Mesendoderm (in vitro differentiated cells): ENCODE measurements at regions not wholly inside any gene's neighbourhood (a gene's known extent, or its start where the extent isn't known, plus 50 kb on each side); places are given as distances from the start of the nearest gene placed in this dataset.

Experiments
- DNase-seq: peaks from one replicate; pipeline ENCODE4 v3.0.0; 2013
- H2AK5ac ChIP-seq: 2 replicates; pipeline ENCODE4 v1.6.1; 2013; ENCODE audit warnings: low read length, inconsistent platforms
- H2BK120ac ChIP-seq: 2 replicates; pipeline ENCODE4 v1.6.1; 2013; ENCODE audit warnings: low read depth, mild to moderate bottlenecking, low read length, moderate library complexity, mixed read lengths
- H2BK15ac ChIP-seq: replicated peaks from 2 replicates; pipeline ENCODE4 v1.6.1; 2013; ENCODE audit warnings: low read depth, mild to moderate bottlenecking, moderate library complexity
- H2BK5ac ChIP-seq: 2 replicates; pipeline ENCODE4 v1.6.1; 2013; ENCODE audit warnings: low read length, inconsistent platforms
- H3K18ac ChIP-seq: 2 replicates; pipeline ENCODE4 v1.6.1; 2013; ENCODE audit warnings: mild to moderate bottlenecking, low read length, mixed read lengths
- H3K23ac ChIP-seq: one replicate; pipeline ENCODE4 v1.6.1; 2013; ENCODE audit warnings: low read length
- H3K27ac ChIP-seq: 2 replicates; pipeline ENCODE4 v1.5.1; 2013; ENCODE audit warnings: low read depth, mild to moderate bottlenecking, inconsistent platforms, low read length, moderate library complexity
- H3K27me3 ChIP-seq: 2 replicates; pipeline ENCODE4 v1.6.1; 2013; ENCODE audit warnings: low read length, control low read depth, mild to moderate bottlenecking, inconsistent platforms; ENCODE audit not compliant: insufficient read depth, poor library complexity
- H3K36me3 ChIP-seq: 2 replicates; pipeline ENCODE4 v1.6.1; 2013; ENCODE audit warnings: low read length, inconsistent platforms; ENCODE audit not compliant: control insufficient read depth, insufficient read depth
- H3K4ac ChIP-seq: one replicate; pipeline ENCODE4 v1.6.1; 2013; ENCODE audit warnings: low read depth, mild to moderate bottlenecking, low read length, moderate library complexity
- H3K4me1 ChIP-seq: 2 replicates; pipeline ENCODE4 v1.6.1; 2013; ENCODE audit warnings: low read depth, low read length, inconsistent platforms; ENCODE audit not compliant: control insufficient read depth
- H3K4me2 ChIP-seq: 2 replicates; pipeline ENCODE4 v1.6.1; 2013; ENCODE audit warnings: low read length
- H3K4me3 ChIP-seq: 2 replicates; pipeline ENCODE4 v1.5.1; 2013; ENCODE audit warnings: mild to moderate bottlenecking, low read length
- H3K56ac ChIP-seq: one replicate; pipeline ENCODE4 v1.6.1; 2013; ENCODE audit warnings: low read length
- H3K79me1 ChIP-seq: 2 replicates; pipeline ENCODE4 v1.6.1; 2013; ENCODE audit warnings: low read length, inconsistent platforms
- H3K79me2 ChIP-seq: 2 replicates; pipeline ENCODE4 v1.6.1; 2013; ENCODE audit warnings: mild to moderate bottlenecking, low read length; ENCODE audit not compliant: control insufficient read depth, insufficient read depth
- H3K9ac ChIP-seq: 2 replicates; pipeline ENCODE4 v1.6.1; 2013; ENCODE audit warnings: low read length, inconsistent platforms
- H4K5ac ChIP-seq: one replicate; pipeline ENCODE4 v1.6.1; 2013; ENCODE audit warnings: low read length
- H4K8ac ChIP-seq: one replicate; pipeline ENCODE4 v1.6.1; 2013; ENCODE audit warnings: low read depth, mild to moderate bottlenecking, control low read depth, low read length, moderate library complexity
- WGBS: extraction: QIAGEN DNeasy Blood & Tissue Kit; methylation state at CpG from one replicate; pipeline ENCODE4 v1.1.7; 2013; ENCODE audit warnings: low lambda C conversion rate, missing lambda C conversion rate; ENCODE audit not compliant: insufficient coverage; ENCODE audit errors: extremely low coverage; 5-methylcytosine and 5-hydroxymethylcytosine counted together

DNA sequence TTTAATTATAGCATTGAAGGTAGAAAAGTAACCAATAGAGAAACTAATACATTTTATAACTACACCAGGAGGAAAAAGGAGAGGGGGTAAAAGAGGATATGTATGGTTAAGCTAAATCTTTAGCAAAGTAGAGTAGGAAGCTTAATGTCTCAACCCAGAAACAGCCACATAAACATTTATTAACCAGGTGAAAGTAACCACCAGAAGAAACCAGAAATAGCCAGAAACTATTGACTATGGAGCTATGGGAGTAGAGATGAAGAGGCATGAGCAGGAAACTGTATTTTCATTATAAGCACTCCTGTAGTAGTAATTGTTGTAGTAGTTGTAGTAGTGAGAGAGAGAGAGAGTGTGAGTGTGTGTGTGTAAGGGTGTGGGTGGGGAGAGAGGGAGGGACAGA lies 617.5 kb upstream of the CHAC2 start:
- H2BK5ac ChIP-seq, result no peak overlapping the region
- H3K36me3 ChIP-seq, result no peaks in the 10 kb centered on the region
- H3K27ac ChIP-seq, result no peak overlapping the region
- no peaks in the 10 kb centered on the region for H3K4me1 ChIP-seq
- H2BK120ac ChIP-seq, result no peak overlapping the region
- H3K56ac ChIP-seq, result no peak overlapping the region
- no peak overlapping the region for H3K4me2 ChIP-seq
- no peak overlapping the region for H2BK15ac ChIP-seq
- no peak overlapping the region for H3K4ac ChIP-seq
- H4K8ac ChIP-seq, result no peak overlapping the region
- H4K5ac ChIP-seq, result no peak overlapping the region
- no peak overlapping the region for H3K9ac ChIP-seq
- H3K23ac ChIP-seq, result no peak overlapping the region
- no peaks in the 10 kb centered on the region for H3K27me3 ChIP-seq
- H2AK5ac ChIP-seq, result no peak overlapping the region
- no peaks in the 10 kb centered on the region for H3K79me1 ChIP-seq
- H3K4me3 ChIP-seq, result no peak overlapping the region
- H3K79me2 ChIP-seq, result no peaks in the 10 kb centered on the region
- no peak for DNase-seq
- no peak overlapping the region for H3K18ac ChIP-seq

- Histone ChIP-seq H3K56ac (no peak overlapping the region), H3K4ac (no peak overlapping the region), H2BK120ac (no peak overlapping the region), H4K5ac (no peak overlapping the region), H3K4me1 (no peaks in the 10 kb centered on the region), H2BK5ac (no peak overlapping the region), H3K79me2 (no peaks in the 10 kb centered on the region), H3K79me1 (no peaks in the 10 kb centered on the region), H3K4me2 (no peak overlapping the region), H2AK5ac (no peak overlapping the region), H3K36me3 (no peaks in the 10 kb centered on the region), H3K9ac (no peak overlapping the region), H2BK15ac (no peak overlapping the region), H3K18ac (no peak overlapping the region), H3K27me3 (no peaks in the 10 kb centered on the region), H3K27ac (no peak overlapping the region), H3K23ac (no peak overlapping the region), H4K8ac (no peak overlapping the region), H3K4me3 (no peak overlapping the region)
- WGBS, result 100% methylated on average over 1 of the region's 3 CpGs
- DNase-seq, result no peak
Observed at GRCh38 chr2:53148221-53148620, 619.4 kb upstream of the CHAC2 start.

DNA sequence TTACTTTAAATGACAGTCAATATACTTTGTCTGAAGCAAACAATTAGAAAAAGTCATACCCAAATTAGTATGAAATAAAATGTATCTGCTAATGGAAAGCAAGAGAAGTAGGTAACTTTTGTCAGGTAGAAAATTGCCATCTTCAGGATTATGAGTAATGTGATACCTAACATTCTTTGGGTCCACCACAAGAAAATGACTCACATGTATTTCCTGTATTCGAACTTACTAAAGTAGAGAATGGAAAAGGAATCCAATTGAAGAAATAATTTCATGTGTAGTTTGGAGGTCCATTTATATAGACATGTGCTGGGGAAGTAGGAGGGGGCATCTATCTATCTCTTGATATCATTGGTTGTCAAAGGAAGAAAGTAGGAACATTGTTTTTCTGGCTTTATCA lies 636.2 kb upstream of the CHAC2 start:
- no peak overlapping the region for H3K4me3 ChIP-seq
- no peak overlapping the region for H2BK120ac ChIP-seq
- H3K4me2 ChIP-seq, result no peak overlapping the region
- H2BK15ac ChIP-seq, result no peak overlapping the region
- no peak overlapping the region for H2BK5ac ChIP-seq
- H4K5ac ChIP-seq, result no peak overlapping the region
- H3K9ac ChIP-seq, result no peak overlapping the region
- H2AK5ac ChIP-seq, result no peak overlapping the region
- H3K4me1 ChIP-seq, result peaks cover 4% of the 10 kb centered on the region
- DNase-seq, result peak; percentile 22
- H3K56ac ChIP-seq, result no peak overlapping the region
- WGBS, result no CpG with 5 or more reads among the region's 1 CpG
- no peaks in the 10 kb centered on the region for H3K27me3 ChIP-seq
- no peaks in the 10 kb centered on the region for H3K79me2 ChIP-seq
- no peak overlapping the region for H3K27ac ChIP-seq
- H3K18ac ChIP-seq, result no peak overlapping the region
- no peak overlapping the region for H3K4ac ChIP-seq
- H3K79me1 ChIP-seq, result no peaks in the 10 kb centered on the region
- no peak overlapping the region for H3K23ac ChIP-seq
- no peak overlapping the region for H4K8ac ChIP-seq
- H3K36me3 ChIP-seq, result no peaks in the 10 kb centered on the region

- no CpG with 5 or more reads among the region's 5 CpGs for WGBS
- no peaks in the 10 kb centered on the region for H3K36me3 ChIP-seq
- no peaks in the 10 kb centered on the region for H3K79me1 ChIP-seq
- DNase-seq, result no peak
- H3K4me1 ChIP-seq, result peaks cover 2% of the 10 kb centered on the region
- H3K4me2 ChIP-seq, result no peak overlapping the region
- no peaks in the 10 kb centered on the region for H3K27me3 ChIP-seq
- H4K5ac ChIP-seq, result no peak overlapping the region
- H2AK5ac ChIP-seq, result no peak overlapping the region
- no peak overlapping the region for H2BK120ac ChIP-seq
- H3K56ac ChIP-seq, result no peak overlapping the region
- no peak overlapping the region for H3K23ac ChIP-seq
- no peaks in the 10 kb centered on the region for H3K79me2 ChIP-seq
- no peak overlapping the region for H3K9ac ChIP-seq
- H2BK5ac ChIP-seq, result no peak overlapping the region
- H3K4me3 ChIP-seq, result no peak overlapping the region
- no peak overlapping the region for H2BK15ac ChIP-seq
- no peak overlapping the region for H4K8ac ChIP-seq
- H3K27ac ChIP-seq, result no peak overlapping the region
- H3K18ac ChIP-seq, result no peak overlapping the region
- H3K4ac ChIP-seq, result no peak overlapping the region
Observed at GRCh38 chr2:53130441-53130943, 637.1 kb upstream of the CHAC2 start.

DNA sequence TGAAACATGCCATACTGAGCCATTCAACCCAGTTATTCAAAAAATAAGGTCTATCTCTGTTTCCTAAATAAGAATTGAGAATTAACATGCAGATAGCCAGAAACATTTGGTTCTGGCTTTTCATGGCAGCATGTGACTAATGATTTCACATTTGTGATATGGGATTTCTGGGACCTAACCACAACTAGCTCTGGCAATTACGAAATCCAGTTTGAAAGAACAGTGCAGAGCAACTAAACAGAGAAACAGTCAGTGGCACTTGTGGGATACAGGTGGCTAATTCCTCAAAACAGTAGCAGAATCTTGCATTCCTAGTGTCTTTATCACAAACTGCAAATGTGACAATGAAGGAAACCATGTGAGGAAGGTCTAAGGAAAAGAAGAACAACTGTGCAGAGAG lies 637.8 kb upstream of the CHAC2 start:
- Histone ChIP-seq H4K5ac (no peak overlapping the region), H3K79me2 (no peaks in the 10 kb centered on the region), H2AK5ac (no peak overlapping the region), H3K27ac (no peak overlapping the region), H2BK15ac (peak overlapping the region; percentile 11), H3K23ac (no peak overlapping the region), H3K56ac (no peak overlapping the region), H3K4me3 (no peak overlapping the region), H3K4me1 (peaks cover 2% of the 10 kb centered on the region), H2BK120ac (no peak overlapping the region), H3K27me3 (no peaks in the 10 kb centered on the region), H2BK5ac (no peak overlapping the region), H3K36me3 (no peaks in the 10 kb centered on the region), H3K9ac (no peak overlapping the region), H3K4me2 (no peak overlapping the region), H3K79me1 (no peaks in the 10 kb centered on the region), H3K4ac (no peak overlapping the region), H4K8ac (no peak overlapping the region), H3K18ac (no peak overlapping the region)
- peak; percentile 15 for DNase-seq
- no CpG with 5 or more reads among the region's 1 CpG for WGBS

DNA sequence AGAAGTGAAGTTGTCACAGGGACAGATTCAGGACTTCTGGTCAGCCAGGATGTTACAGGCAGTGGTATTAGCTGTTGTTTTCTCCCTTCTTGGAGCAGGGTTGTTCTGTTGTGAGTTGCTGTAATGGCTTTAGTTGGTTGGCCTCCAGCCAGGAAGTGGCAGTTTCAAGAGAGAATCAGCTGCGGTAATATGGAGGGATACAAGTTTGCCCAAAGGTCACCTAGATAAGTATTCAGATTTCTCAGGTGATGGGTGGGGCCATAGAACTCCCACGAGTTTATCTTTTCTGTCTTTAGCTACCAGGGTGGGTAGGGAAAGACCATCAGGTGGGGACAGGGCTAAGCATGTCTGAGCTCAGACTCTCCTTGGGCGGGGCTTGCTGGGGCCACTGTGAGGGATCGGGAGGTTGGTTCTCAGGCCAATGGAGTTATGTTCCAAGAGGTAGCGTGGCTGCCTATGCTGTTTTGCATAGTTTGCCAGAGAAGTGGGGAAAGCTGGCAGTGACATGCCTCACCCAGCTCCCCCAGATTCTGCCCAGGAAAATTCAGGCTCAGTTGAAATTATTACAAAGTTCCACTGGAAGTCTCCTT lies 640.4 kb upstream of the CHAC2 start:
- Histone ChIP-seq H2AK5ac (no peak overlapping the region), H3K4me1 (peaks cover 2% of the 10 kb centered on the region), H3K79me1 (no peaks in the 10 kb centered on the region), H3K27me3 (no peaks in the 10 kb centered on the region), H3K4ac (no peak overlapping the region), H4K8ac (no peak overlapping the region), H3K4me3 (no peak overlapping the region), H3K56ac (no peak overlapping the region), H2BK120ac (no peak overlapping the region), H3K27ac (no peak overlapping the region), H3K9ac (no peak overlapping the region), H3K23ac (no peak overlapping the region), H3K36me3 (no peaks in the 10 kb centered on the region), H2BK15ac (peak overlapping the region; percentile 42), H3K79me2 (no peaks in the 10 kb centered on the region), H3K4me2 (no peak overlapping the region), H3K18ac (no peak overlapping the region), H2BK5ac (no peak overlapping the region), H4K5ac (no peak overlapping the region)
- no peak for DNase-seq
- WGBS, result no CpG with 5 or more reads among the region's 5 CpGs
